ENCODE measurements at regions not wholly inside any gene's neighbourhood (a gene's known extent, or its start where the extent isn't known, plus 50 kb on each side); places are given as distances from the start of the nearest gene placed in this dataset.

DNA sequence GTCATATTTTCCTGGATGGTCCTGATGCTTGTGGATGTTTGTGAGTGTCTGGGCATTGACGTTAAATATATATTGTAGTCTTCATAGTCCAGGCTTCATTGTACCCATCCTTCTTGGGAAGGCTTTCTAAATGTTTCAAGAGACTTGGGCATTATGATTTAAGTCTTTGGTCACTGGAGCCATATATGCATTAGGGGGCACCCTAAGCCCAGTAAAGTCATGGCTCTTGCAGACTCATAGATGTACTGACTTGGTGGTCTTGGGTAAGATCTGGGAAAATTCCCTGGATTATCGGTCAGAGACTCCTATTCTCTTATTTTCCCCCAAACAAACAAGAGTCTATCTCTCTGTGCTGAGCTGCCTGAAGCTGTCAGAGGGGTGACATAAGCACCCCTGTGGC, 271.1 kb downstream of the TRIM36 start:
- TF ChIP-seq, protein P1, sequence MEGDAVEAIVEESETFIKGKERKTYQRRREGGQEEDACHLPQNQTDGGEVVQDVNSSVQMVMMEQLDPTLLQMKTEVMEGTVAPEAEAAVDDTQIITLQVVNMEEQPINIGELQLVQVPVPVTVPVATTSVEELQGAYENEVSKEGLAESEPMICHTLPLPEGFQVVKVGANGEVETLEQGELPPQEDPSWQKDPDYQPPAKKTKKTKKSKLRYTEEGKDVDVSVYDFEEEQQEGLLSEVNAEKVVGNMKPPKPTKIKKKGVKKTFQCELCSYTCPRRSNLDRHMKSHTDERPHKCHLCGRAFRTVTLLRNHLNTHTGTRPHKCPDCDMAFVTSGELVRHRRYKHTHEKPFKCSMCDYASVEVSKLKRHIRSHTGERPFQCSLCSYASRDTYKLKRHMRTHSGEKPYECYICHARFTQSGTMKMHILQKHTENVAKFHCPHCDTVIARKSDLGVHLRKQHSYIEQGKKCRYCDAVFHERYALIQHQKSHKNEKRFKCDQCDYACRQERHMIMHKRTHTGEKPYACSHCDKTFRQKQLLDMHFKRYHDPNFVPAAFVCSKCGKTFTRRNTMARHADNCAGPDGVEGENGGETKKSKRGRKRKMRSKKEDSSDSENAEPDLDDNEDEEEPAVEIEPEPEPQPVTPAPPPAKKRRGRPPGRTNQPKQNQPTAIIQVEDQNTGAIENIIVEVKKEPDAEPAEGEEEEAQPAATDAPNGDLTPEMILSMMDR (IDR thresholded peaks at IDR 0.05; ENCODE audit: insufficient read depth, low read depth, low read length), result no peak
- TF ChIP-seq EZH2 (IDR thresholded peaks at IDR 0.05; ENCODE audit: insufficient read depth, low read length), result no peak

Data from astrocyte (in vitro differentiated cells and primary cell).